ENCODE measurements at regions not wholly inside any gene's neighbourhood (a gene's known extent, or its start where the extent isn't known, plus 50 kb on each side); places are given as distances from the start of the nearest gene placed in this dataset.

DNA sequence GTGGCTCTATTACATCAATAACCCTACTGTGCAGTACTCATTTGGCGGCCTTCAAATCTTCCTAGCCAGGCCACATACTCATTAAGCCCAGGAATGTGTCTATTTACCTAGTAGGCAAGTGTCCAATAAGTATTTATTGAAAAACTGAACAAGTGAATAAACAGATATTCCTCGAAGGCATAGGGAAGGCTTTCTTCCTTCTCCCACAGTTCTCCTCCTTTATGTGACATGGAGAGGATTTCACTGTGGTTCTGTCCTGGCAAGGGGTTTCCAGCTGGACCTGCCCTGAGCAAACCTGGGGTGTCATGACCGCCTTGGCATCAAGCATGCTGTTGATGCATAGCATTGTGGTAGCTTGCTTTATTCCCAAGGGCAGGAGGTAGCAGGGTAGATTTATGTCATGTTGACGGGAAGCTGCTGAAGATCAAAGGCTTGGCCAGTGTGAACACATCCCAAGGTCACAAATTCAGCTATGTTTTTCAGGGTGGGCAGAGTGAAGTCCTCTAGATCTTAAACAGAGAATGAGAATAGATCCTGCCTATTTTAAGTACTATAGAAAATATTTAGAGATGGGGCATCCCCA is 195.1 kb downstream of the INHBA start:
- Mint-ChIP-seq H3K36me3 (ENCODE audit: low read depth) (no peaks in the 10 kb centered on the region), H3K27ac (ENCODE audit: unreplicated experiment) (no peak overlapping the region), H3K4me1 (no peaks in the 10 kb centered on the region), H3K9me3 (no peaks in the 10 kb centered on the region), H3K4me3 (no peak overlapping the region), H3K27me3 (ENCODE audit: low read depth) (no peaks in the 10 kb centered on the region)
- no peak for TF ChIP-seq CTCF (conservative IDR thresholded peaks at IDR 0.05)
- DNase-seq (ENCODE audit: low read depth, low spot score): no peak

DNA sequence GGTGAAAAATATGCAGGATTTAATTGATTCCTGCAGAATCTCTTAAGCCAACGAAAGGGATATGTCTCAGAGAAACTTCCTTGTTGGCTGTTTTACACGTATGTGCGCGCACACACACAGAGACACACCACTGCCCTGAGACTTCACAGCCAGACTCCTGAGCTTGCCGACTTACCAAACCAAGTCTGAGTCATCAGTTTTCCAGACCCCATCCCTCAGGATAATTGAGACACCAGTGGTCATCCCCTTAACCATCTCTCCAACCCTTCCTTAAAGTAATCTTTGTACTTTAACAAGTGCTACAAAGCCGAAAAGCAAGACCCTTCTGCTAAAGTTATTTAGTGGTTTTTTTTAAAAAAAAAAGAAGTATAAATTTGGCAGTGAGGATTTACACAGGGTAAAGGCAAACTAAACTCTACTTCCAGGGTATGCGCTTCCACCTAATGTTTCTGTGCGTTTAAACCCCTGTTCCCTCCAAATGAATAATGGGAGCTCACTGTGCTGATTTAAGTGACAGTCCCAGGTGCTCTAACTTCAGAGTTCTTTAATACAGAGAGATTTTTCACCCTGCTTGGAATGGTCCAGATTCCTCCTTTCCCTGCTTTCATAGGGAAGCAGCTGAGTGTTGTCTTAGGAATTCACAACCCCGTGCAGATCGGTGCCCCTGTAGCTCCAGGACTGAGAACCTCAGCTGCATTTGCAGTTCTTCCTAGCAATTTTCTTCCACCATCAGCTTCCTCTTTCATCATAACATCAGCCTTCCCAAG is 198.5 kb downstream of the INHBA start:
- TF ChIP-seq CTCF (conservative IDR thresholded peaks at IDR 0.05): no peak
- no peaks in the 10 kb centered on the region for H3K27me3 Mint-ChIP-seq (ENCODE audit: low read depth)
- no peaks in the 10 kb centered on the region for H3K36me3 Mint-ChIP-seq (ENCODE audit: low read depth)
- H3K9me3 Mint-ChIP-seq: no peaks in the 10 kb centered on the region
- H3K4me3 Mint-ChIP-seq: no peak overlapping the region
- H3K4me1 Mint-ChIP-seq: peaks cover 4% of the 10 kb centered on the region
- DNase-seq (ENCODE audit: low read depth, low spot score): no peak
- H3K27ac Mint-ChIP-seq (ENCODE audit: unreplicated experiment): no peak overlapping the region

DNA sequence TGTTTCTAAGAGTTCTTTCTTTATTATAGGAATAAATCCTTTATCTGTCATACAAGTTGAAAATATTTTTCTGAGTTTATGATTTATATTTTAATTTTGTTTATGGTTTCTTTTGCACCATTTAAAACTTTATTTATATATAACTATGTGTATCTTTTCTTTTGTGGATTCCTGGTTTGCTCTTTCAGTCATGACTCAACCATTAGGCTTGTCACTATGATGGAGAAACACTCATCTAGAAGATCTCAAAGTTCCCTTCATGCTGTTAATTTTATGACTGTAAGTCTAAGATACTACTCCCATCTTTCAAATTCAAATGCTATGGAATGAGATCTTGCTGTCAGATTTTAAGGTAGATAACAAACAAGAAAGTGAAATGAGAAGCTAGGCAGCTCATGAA is 199.5 kb downstream of the INHBA start:
- H3K4me3 Mint-ChIP-seq: no peak overlapping the region
- no peak for TF ChIP-seq CTCF (conservative IDR thresholded peaks at IDR 0.05)
- no peak for DNase-seq (ENCODE audit: low read depth, low spot score)
- H3K27ac Mint-ChIP-seq (ENCODE audit: unreplicated experiment): no peak overlapping the region
- no peaks in the 10 kb centered on the region for H3K27me3 Mint-ChIP-seq (ENCODE audit: low read depth)
- H3K4me1 Mint-ChIP-seq: peaks cover 4% of the 10 kb centered on the region
- no peaks in the 10 kb centered on the region for H3K9me3 Mint-ChIP-seq
- no peaks in the 10 kb centered on the region for H3K36me3 Mint-ChIP-seq (ENCODE audit: low read depth)

GRCh38 chr7:41501466-41501865 is 201.4 kb downstream of the INHBA start:
- Mint-ChIP-seq H3K27ac (ENCODE audit: unreplicated experiment) (no peak overlapping the region), H3K36me3 (ENCODE audit: low read depth) (no peaks in the 10 kb centered on the region)
- no peak for TF ChIP-seq CTCF (conservative IDR thresholded peaks at IDR 0.05)

DNA sequence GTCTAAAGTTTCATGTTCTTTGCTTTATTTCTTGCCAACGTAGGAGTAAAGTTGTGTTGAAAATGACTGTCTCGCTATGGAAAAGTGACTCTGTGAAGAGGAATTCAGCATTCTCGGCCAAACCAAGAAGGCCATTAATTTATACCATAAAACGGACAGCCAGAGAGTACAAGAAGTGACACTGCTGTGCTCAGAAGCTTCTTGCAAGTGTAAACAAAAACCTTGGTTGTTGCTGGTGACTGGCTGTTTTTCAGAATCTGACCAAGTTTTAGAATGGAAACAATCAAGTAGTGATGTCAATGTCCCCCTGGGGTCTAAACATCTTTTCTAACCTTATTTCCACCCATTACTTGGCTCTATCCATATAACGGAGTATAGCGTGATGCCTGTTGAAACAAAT is 201.9 kb downstream of the INHBA start:
- Mint-ChIP-seq H3K27me3 (ENCODE audit: low read depth) (no peaks in the 10 kb centered on the region), H3K4me1 (peaks cover 4% of the 10 kb centered on the region), H3K36me3 (ENCODE audit: low read depth) (no peaks in the 10 kb centered on the region), H3K4me3 (no peak overlapping the region), H3K27ac (ENCODE audit: unreplicated experiment) (no peak overlapping the region), H3K9me3 (no peaks in the 10 kb centered on the region)
- no peak for DNase-seq (ENCODE audit: low read depth, low spot score)
- no peak for TF ChIP-seq CTCF (conservative IDR thresholded peaks at IDR 0.05)

More at GRCh38 chr7:41501466-41501865, 201.4 kb downstream of the INHBA start:
- no peak overlapping the region for H3K4me3 Mint-ChIP-seq
- H3K9me3 Mint-ChIP-seq: no peaks in the 10 kb centered on the region
- H3K4me1 Mint-ChIP-seq: peaks cover 4% of the 10 kb centered on the region
- no peaks in the 10 kb centered on the region for H3K27me3 Mint-ChIP-seq (ENCODE audit: low read depth)
- no peak for DNase-seq (ENCODE audit: low read depth, low spot score)

Measured in neural crest cell (in vitro differentiated cells).